HepG2 (cell line): ENCODE measurements at regions not wholly inside any gene's neighbourhood (a gene's known extent, or its start where the extent isn't known, plus 50 kb on each side); places are given as distances from the start of the nearest gene placed in this dataset.

Experiments used
- GATAD2A ChIP-seq: IDR thresholded peaks from 2 replicates; pipeline ENCODE4 v1.6.1; 2016
- KDM4B ChIP-seq: sonication (generic); formaldehyde crosslinking; IDR thresholded peaks from 2 replicates; pipeline ENCODE4 v1.4.0; 2020; ENCODE audit warnings: missing genetic modification reagents
- SMC3 ChIP-seq: IDR thresholded peaks from 2 replicates; pipeline ENCODE4 v1.6.1; 2011; ENCODE audit warnings: low read length, improper control_type of control experiment
- TAF1 ChIP-seq: sonication (generic); formaldehyde crosslinking; IDR thresholded peaks from 2 replicates; pipeline ENCODE4 v1.4.0; 2020; ENCODE audit warnings: missing genetic modification reagents
- TOPORS ChIP-seq: sonication (generic); formaldehyde crosslinking; IDR thresholded peaks from 2 replicates; pipeline ENCODE4 v1.8.0; 2023; ENCODE audit warnings: mild to moderate bottlenecking, missing genetic modification reagents
- ZC3H4 ChIP-seq: sonication (generic); formaldehyde crosslinking; IDR thresholded peaks from 2 replicates; pipeline ENCODE4 v1.4.0; 2020; ENCODE audit warnings: missing genetic modification reagents, borderline replicate concordance
- ZNF24 ChIP-seq: fragments of 450-650 bp; IDR thresholded peaks from 2 replicates; pipeline ENCODE4 v1.6.1; 2017; ENCODE audit warnings: antibody characterized with exemption, mild to moderate bottlenecking
- ZSCAN29 ChIP-seq: sonication (generic); formaldehyde crosslinking; conservative IDR thresholded peaks from 2 replicates; pipeline ENCODE4 v1.4.0; 2020; ENCODE audit warnings: mild to moderate bottlenecking, missing genetic modification reagents
- TF ChIP-seq, protein P1 (sequence below): IDR thresholded peaks from 2 replicates; pipeline ENCODE4 v1.6.1; 2016; ENCODE audit warnings: low read depth, control low read depth
- TF ChIP-seq, protein P2 (sequence below), 2 experiments: IDR thresholded peaks; 2 replicates each; pipeline ENCODE4 v1.6.1; 2011 to 2012; ENCODE audit warnings: low read length in 2 of 2, borderline replicate concordance in 1 of 2, low read depth in 1 of 2, mild to moderate bottlenecking in 1 of 2, moderate library complexity in 1 of 2

DNA sequence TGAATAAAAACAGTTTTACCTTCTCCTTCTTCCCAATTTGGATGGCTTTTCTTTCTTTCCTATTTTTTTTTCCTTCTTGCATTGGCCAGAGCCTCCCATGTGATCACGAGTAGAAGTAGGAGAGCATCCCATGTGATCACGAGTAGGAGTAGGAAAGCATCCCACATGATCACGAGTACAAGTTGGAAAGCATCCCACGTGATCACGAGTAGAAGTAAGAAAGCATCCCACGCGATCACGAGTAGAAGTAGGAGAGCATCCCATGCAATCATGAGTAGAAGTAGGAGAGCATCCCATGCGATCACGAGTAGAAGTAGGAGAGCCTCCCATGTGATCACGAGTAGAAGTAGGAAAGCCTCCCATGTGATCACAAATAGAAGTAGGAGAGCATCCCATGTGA is 218.6 kb downstream of the DLL1 start:
- TF ChIP-seq ZNF24 = no peak
- no peak for TF ChIP-seq KDM4B (CRISPR knock-in tag)
- no peak for TF ChIP-seq TAF1
- no peak for TF ChIP-seq SMC3
- TF ChIP-seq ZC3H4 (CRISPR knock-in tag) = no peak
- TF ChIP-seq TOPORS (CRISPR knock-in tag) = no peak
- TF ChIP-seq, protein P1, sequence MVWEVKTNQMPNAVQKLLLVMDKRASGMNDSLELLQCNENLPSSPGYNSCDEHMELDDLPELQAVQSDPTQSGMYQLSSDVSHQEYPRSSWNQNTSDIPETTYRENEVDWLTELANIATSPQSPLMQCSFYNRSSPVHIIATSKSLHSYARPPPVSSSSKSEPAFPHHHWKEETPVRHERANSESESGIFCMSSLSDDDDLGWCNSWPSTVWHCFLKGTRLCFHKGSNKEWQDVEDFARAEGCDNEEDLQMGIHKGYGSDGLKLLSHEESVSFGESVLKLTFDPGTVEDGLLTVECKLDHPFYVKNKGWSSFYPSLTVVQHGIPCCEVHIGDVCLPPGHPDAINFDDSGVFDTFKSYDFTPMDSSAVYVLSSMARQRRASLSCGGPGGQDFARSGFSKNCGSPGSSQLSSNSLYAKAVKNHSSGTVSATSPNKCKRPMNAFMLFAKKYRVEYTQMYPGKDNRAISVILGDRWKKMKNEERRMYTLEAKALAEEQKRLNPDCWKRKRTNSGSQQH (CRISPR knock-in tag) = no peak
- no peak for TF ChIP-seq ZSCAN29
- TF ChIP-seq, protein P2, sequence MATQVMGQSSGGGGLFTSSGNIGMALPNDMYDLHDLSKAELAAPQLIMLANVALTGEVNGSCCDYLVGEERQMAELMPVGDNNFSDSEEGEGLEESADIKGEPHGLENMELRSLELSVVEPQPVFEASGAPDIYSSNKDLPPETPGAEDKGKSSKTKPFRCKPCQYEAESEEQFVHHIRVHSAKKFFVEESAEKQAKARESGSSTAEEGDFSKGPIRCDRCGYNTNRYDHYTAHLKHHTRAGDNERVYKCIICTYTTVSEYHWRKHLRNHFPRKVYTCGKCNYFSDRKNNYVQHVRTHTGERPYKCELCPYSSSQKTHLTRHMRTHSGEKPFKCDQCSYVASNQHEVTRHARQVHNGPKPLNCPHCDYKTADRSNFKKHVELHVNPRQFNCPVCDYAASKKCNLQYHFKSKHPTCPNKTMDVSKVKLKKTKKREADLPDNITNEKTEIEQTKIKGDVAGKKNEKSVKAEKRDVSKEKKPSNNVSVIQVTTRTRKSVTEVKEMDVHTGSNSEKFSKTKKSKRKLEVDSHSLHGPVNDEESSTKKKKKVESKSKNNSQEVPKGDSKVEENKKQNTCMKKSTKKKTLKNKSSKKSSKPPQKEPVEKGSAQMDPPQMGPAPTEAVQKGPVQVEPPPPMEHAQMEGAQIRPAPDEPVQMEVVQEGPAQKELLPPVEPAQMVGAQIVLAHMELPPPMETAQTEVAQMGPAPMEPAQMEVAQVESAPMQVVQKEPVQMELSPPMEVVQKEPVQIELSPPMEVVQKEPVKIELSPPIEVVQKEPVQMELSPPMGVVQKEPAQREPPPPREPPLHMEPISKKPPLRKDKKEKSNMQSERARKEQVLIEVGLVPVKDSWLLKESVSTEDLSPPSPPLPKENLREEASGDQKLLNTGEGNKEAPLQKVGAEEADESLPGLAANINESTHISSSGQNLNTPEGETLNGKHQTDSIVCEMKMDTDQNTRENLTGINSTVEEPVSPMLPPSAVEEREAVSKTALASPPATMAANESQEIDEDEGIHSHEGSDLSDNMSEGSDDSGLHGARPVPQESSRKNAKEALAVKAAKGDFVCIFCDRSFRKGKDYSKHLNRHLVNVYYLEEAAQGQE (IDR thresholded peaks at IDR 0.05; ENCODE audit: borderline replicate concordance in 1 of 2, low read depth in 1 of 2, low read length in 2 of 2) = no peak
- no peak for TF ChIP-seq GATAD2A (CRISPR knock-in tag)
